Pancreas (tissue), 10 donors: ENCODE measurements at regions not wholly inside any gene's neighbourhood (a gene's known extent, or its start where the extent isn't known, plus 50 kb on each side); places are given as distances from the start of the nearest gene placed in this dataset.

Experiments used
- ATAC-seq, 4 donors: fragments of 200-7000 bp; cut with Tn5 transposase; one replicate each; pipeline versions ENCODE4 v1.8.0 to v1.9.1; 2020; ENCODE audit warnings: mild to moderate bottlenecking in 4 of 4, moderate library complexity in 4 of 4
- DNase-seq, 6 donors: peaks; one replicate each; pipeline ENCODE4 v3.0.0-alpha.2; 2020
- FAIRE-seq: peaks from 2 replicates; lab custom pipeline; 2012; peaks lifted over from hg19 to GRCh38; lab: Jason Lieb, UNC
- H3K27ac ChIP-seq, 4 donors: fragments of 200-600 bp; sonication (generic); 1 replicate in 3 of 4; 2 replicates in 1 of 4; pipeline versions ENCODE4 v1.5.0 to v1.8.0; 2020
- H3K27me3 ChIP-seq, 4 donors: fragments of 200-600 bp; one replicate each; pipeline ENCODE4 v1.8.0; 2021
- H3K36me3 ChIP-seq, 3 donors: fragments of 200-600 bp; sonication (generic) in 1 of 3; one replicate each; pipeline versions ENCODE4 v1.5.0 to v1.8.0; 2020 to 2021
- H3K4me1 ChIP-seq, 3 donors: fragments of 200-600 bp; one replicate each; pipeline ENCODE4 v1.8.0; 2021
- H3K4me3 ChIP-seq, 4 donors: fragments of 200-600 bp; sonication (generic) in 2 of 4; one replicate each; pipeline versions ENCODE4 v1.5.0 to v1.8.0; 2020 to 2021
- H3K9me3 ChIP-seq, 4 donors: fragments of 200-600 bp; one replicate each; pipeline ENCODE4 v1.8.0; 2021
- CTCF ChIP-seq, 4 donors: fragments of 200-600 bp; sonication (generic) in 3 of 4; IDR thresholded peaks; one replicate each; pipeline versions ENCODE4 v1.5.0 to v1.8.0; 2021; ENCODE audit warnings: antibody characterized with exemption in 4 of 4
- WGBS, 2 donors: extraction: QIAGEN DNeasy Blood & Tissue Kit; methylation state at CpG; one replicate each; pipeline ENCODE4 v1.1.7; 2013; 5-methylcytosine and 5-hydroxymethylcytosine counted together
- intact Hi-C, 3 donors: fragments of 100-400 bp; cut with DNase I; formaldehyde crosslinking; loops; one replicate each; pipeline versions ENCODE4 v1.11.1 to v1.14.2; 2022
- donor health status: healthy with polysubstance abuse.
- donor health status: DM: no; HTN: no; CAD: no; lungs with moderate emphysema.
- donor health status: DM: no; HTN: no; CAD: no.
- donor health status: control.
- donor health status: control.
- donor health status: Bipolar disorder and iron deficiency.
- donor health status: DM: yes; HTN: yes; CAD: no.
- donor health status: DM: no; HTN: no; CAD: no.
- donor health status: DM: no; HTN: no; CAD: no.
- donor health status: DM: yes; HTN: yes; CAD: no.

GRCh38 chr14:89660166-89660565, 243.1 kb upstream of the FOXN3 start:
- Histone ChIP-seq H3K27ac (no peak overlapping the region), H3K4me3 (no peak overlapping the region), H3K36me3 (no peaks in the 10 kb centered on the region), H3K27me3 (no peaks in the 10 kb centered on the region), H3K9me3 (no peaks in the 10 kb centered on the region), H3K4me1 (peaks cover 0 to 10% (median 0%) of the 10 kb centered on the region in 3 donors)
- intact Hi-C loops: no loop called here
- FAIRE-seq (no peak), ATAC-seq (peak; percentile 46 to 88 (median 66)), DNase-seq (no peak)
- WGBS, 2 donors: 13 to 16% methylated on average over 5 of the region's 5 CpGs
- no peak for TF ChIP-seq CTCF (IDR thresholded peaks at IDR 0.05)

DNA sequence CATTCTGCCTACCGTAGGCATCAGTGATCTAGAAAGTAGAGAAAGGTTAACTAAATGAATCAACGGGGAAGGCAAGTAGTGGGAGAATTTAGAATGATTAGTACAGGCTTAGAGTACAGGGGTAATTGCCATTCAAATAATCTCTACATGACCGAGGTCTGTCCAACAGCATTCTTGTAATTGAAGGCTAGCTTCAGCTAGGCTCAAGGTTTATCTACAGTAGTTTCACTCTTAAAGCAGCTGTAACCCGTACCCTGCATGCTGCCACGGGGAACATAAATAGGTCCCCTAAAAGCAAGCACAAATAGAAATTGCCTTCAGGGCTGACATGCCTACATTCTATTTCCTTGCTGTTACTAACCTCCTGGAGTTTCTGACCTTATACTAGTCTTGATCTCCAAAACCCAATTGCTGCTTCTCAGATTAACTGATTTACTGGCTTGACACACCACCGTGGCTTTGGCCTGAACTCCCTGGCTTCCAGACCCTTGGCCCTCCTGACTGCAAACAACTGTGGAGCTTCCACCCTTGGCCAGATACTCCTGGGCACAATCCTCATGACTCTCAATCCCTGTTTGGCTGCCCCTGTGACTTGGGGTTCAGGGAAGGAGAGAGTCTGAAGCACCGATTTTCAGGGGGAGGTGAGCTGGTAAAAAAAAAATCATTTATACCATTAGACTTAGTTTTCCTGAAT, 242.1 kb upstream of the FOXN3 start:
- intact Hi-C loops: no loop called here
- Histone ChIP-seq H3K9me3 (no peaks in the 10 kb centered on the region), H3K4me3 (no peak overlapping the region), H3K27me3 (no peaks in the 10 kb centered on the region), H3K4me1 (peaks cover 0 to 14% (median 0%) of the 10 kb centered on the region in 3 donors), H3K36me3 (no peaks in the 10 kb centered on the region), H3K27ac (no peak overlapping the region)
- DNase-seq (no peak), ATAC-seq (peak in 2 of 4 donors; percentile 31 to 36), FAIRE-seq (no peak)
- TF ChIP-seq CTCF (IDR thresholded peaks at IDR 0.05): no peak
- 57 to 69% methylated on average over 7 of the region's 7 CpGs for WGBS, 2 donors

DNA sequence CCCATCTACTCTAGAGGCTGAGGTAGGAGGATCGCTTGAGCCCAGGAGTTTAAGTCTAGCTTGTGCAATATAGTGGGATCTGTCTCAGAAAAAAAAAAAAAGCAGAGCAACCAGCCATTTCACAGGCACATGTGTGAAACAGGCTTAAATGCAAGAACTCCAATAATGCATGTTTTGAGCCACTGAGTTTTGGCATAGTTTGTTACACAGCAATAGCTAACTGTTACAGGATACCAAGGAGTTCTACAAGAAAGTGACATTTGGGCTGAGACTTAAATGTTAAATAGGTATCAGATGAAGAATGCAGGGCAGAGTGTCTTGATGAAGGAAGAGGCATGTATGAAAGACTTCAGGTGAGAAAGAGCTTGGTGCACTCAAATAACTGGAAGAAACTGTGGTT, 240.0 kb upstream of the FOXN3 start:
- DNase-seq (no peak), FAIRE-seq (no peak), ATAC-seq (no peak)
- Histone ChIP-seq H3K27ac (no peak overlapping the region), H3K27me3 (no peaks in the 10 kb centered on the region), H3K4me1 (peaks cover 0 to 14% (median 0%) of the 10 kb centered on the region in 3 donors), H3K9me3 (no peaks in the 10 kb centered on the region), H3K4me3 (no peak overlapping the region), H3K36me3 (no peaks in the 10 kb centered on the region)
- WGBS, 2 donors: 98 to 100% methylated on average over 1 of the region's 1 CpG
- TF ChIP-seq CTCF (IDR thresholded peaks at IDR 0.05): no peak
- intact Hi-C loops: no loop called here

DNA sequence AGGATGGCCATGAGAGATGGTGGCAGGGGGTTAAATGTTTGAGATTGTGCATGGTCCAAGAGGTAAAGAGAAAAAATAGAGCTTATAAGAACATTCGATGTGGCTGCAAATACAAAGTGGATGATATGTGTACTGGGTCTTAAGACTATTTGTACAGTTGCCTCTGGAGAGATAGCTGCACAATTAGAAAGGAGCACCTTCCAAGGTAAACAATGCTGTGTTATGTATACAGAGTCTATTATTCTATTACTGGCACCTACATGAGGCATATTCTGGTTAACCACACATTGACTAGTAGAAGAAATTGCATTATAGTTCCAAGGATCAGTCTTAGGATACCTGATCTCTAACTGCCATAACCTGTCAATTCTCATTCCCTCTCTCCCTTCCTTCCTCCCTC, 238.0 kb upstream of the FOXN3 start:
- FAIRE-seq: no peak
- Histone ChIP-seq H3K27ac (no peak overlapping the region), H3K36me3 (no peaks in the 10 kb centered on the region), H3K27me3 (no peaks in the 10 kb centered on the region), H3K9me3 (no peaks in the 10 kb centered on the region), H3K4me1 (peaks cover 0 to 9% (median 0%) of the 10 kb centered on the region in 3 donors), H3K4me3 (no peak overlapping the region)
- WGBS, 2 donors: 18 to 23% methylated on average over 1 of the region's 1 CpG
- intact Hi-C loops: no loop called here
- ATAC-seq: peak; percentile 46 to 87 (median 84)
- TF ChIP-seq CTCF (IDR thresholded peaks at IDR 0.05): no peak
- no peak for DNase-seq

DNA sequence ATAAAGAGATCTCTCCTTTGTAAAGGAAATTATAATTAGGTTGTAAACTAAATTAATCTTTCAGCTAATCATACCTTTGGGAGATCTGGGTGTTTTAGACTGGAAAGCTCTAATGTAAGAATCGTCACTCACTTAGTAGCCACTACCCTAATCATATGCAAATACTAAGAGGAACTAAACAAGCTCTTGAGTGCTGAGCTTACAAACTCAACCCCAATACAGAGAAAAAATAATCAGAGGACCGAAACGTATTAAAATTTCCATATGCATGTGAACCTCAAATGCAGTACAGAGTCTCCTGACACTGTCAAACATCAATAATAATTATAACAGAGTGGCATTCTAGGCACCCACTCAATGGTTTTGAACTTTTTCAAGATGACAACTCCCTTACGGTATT, 235.3 kb upstream of the FOXN3 start:
- peaks cover 0 to 10% (median 0%) of the 10 kb centered on the region in 3 donors for H3K4me1 ChIP-seq
- 76 to 83% methylated on average over 4 of the region's 4 CpGs for WGBS, 2 donors
- no peak overlapping the region for H3K27ac ChIP-seq
- no peak for TF ChIP-seq CTCF (IDR thresholded peaks at IDR 0.05)
- ATAC-seq (no peak), DNase-seq (no peak), FAIRE-seq (no peak)
- H3K9me3 ChIP-seq: no peaks in the 10 kb centered on the region
- H3K27me3 ChIP-seq: no peaks in the 10 kb centered on the region
- H3K36me3 ChIP-seq: no peaks in the 10 kb centered on the region
- H3K4me3 ChIP-seq: no peak overlapping the region
- intact Hi-C loops: no loop called here
